Fibroblast of lung (primary cell): ENCODE measurements at regions not wholly inside any gene's neighbourhood (a gene's known extent, or its start where the extent isn't known, plus 50 kb on each side); places are given as distances from the start of the nearest gene placed in this dataset.

Source experiments
- DNase-seq, 2 donors: peaks; one replicate each; pipeline versions ENCODE4 v3.0.0 to v3.0.0-alpha.2; 2010; ENCODE audit warnings: low read depth in 2 of 2
- H2AFZ ChIP-seq: 2 replicates; pipeline ENCODE4 v1.5.1; 2012; ENCODE audit warnings: low read length, control low read depth, inconsistent platforms
- H3K27ac ChIP-seq: 2 replicates; pipeline ENCODE4 v1.5.1; 2011; ENCODE audit warnings: low read length, control low read depth; ENCODE audit not compliant: insufficient read depth
- H3K27me3 ChIP-seq: 2 replicates; pipeline ENCODE4 v1.5.1; 2011; ENCODE audit warnings: mild to moderate bottlenecking, low read length; ENCODE audit not compliant: control insufficient read depth, insufficient read depth
- H3K36me3 ChIP-seq: 2 replicates; pipeline ENCODE4 v1.5.1; 2011; ENCODE audit warnings: low read length; ENCODE audit not compliant: control insufficient read depth, insufficient read depth
- H3K4me1 ChIP-seq: 2 replicates; pipeline ENCODE4 v1.5.1; 2011; ENCODE audit warnings: low read length; ENCODE audit not compliant: control insufficient read depth, insufficient read depth; ENCODE audit errors: extremely low read depth
- H3K4me2 ChIP-seq: 2 replicates; pipeline ENCODE4 v1.5.1; 2011; ENCODE audit warnings: low read length, control low read depth; ENCODE audit not compliant: insufficient read depth; ENCODE audit errors: extremely low read depth
- H3K4me3 ChIP-seq, 4 experiments: fragments of 200-600 bp in 1 of 4; sonication (generic) in 1 of 4; replicated peaks in 1 of 4; 2 replicates each; pipeline ENCODE4 v1.5.1; 2011 to 2016; ENCODE audit warnings: low read length in 4 of 4, low read depth in 3 of 4, mild to moderate bottlenecking in 3 of 4, control low read depth in 2 of 4, inconsistent platforms in 1 of 4, mixed read lengths in 1 of 4; ENCODE audit not compliant: insufficient read depth in 1 of 4; ENCODE audit errors: control extremely low read depth in 1 of 4
- H3K79me2 ChIP-seq: 2 replicates; pipeline ENCODE4 v1.5.1; 2012; ENCODE audit warnings: mild to moderate bottlenecking, low read length, inconsistent platforms; ENCODE audit not compliant: control insufficient read depth, insufficient read depth
- H3K9ac ChIP-seq: 2 replicates; pipeline ENCODE4 v1.5.1; 2011; ENCODE audit warnings: mild to moderate bottlenecking, low read length, control low read depth; ENCODE audit not compliant: insufficient read depth
- H3K9me3 ChIP-seq: 2 replicates; pipeline ENCODE4 v1.5.1; 2012; ENCODE audit warnings: low read depth, low read length; ENCODE audit not compliant: control insufficient read depth, insufficient read depth
- H4K20me1 ChIP-seq: 2 replicates; pipeline ENCODE4 v1.5.1; 2011; ENCODE audit warnings: low read length; ENCODE audit not compliant: control insufficient read depth, insufficient read depth; ENCODE audit errors: extremely low read depth
- EZH2 ChIP-seq: IDR thresholded peaks from 2 replicates; pipeline ENCODE4 v1.5.1; 2012; ENCODE audit warnings: low read length, control low read depth, mild to moderate bottlenecking; ENCODE audit errors: missing control alignments
- TF ChIP-seq, protein P1 (sequence below), 2 donors: IDR thresholded peaks in 1 of 2; conservative IDR thresholded peaks in 1 of 2; 1 replicate in 1 of 2; 2 replicates in 1 of 2; pipeline ENCODE4 v1.5.1; 2011 to 2012; ENCODE audit warnings: low read length in 2 of 2, control low read depth in 1 of 2, inconsistent platforms in 1 of 2, low read depth in 1 of 2, mild to moderate bottlenecking in 1 of 2

DNA sequence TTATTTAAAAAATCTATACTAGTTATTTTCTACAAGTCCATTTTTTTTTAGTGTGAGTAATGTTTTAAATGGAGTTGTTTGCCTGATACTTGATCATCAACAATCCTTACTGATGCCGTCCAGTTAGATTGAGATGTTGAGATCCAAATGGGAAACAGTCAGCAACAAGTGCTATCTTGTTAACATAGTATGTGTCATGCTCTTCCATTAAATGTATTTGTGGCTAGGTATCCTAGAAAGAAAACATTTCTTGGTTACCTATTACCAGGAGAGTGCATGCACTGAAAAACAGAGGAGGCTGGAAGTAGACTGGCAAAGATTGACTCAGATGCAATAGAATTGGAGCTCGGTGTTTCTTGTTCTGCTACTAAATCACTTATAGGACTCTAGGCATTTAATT lies 123.4 kb upstream of the MAN2A1 start:
- no peak for TF ChIP-seq EZH2
- TF ChIP-seq, protein P1, sequence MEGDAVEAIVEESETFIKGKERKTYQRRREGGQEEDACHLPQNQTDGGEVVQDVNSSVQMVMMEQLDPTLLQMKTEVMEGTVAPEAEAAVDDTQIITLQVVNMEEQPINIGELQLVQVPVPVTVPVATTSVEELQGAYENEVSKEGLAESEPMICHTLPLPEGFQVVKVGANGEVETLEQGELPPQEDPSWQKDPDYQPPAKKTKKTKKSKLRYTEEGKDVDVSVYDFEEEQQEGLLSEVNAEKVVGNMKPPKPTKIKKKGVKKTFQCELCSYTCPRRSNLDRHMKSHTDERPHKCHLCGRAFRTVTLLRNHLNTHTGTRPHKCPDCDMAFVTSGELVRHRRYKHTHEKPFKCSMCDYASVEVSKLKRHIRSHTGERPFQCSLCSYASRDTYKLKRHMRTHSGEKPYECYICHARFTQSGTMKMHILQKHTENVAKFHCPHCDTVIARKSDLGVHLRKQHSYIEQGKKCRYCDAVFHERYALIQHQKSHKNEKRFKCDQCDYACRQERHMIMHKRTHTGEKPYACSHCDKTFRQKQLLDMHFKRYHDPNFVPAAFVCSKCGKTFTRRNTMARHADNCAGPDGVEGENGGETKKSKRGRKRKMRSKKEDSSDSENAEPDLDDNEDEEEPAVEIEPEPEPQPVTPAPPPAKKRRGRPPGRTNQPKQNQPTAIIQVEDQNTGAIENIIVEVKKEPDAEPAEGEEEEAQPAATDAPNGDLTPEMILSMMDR (conservative IDR thresholded peaks at IDR 0.05 in 1 of 2, IDR thresholded peaks at IDR 0.05 in 1 of 2; ENCODE audit: low read depth in 1 of 2, low read length in 2 of 2) = no peak
- DNase-seq = no peak
- no peaks in the 10 kb centered on the region for H3K4me1 ChIP-seq
- no peak overlapping the region for H3K9ac ChIP-seq
- no peak overlapping the region for H3K27ac ChIP-seq
- no peaks in the 10 kb centered on the region for H3K9me3 ChIP-seq
- no peaks in the 10 kb centered on the region for H3K27me3 ChIP-seq
- H3K36me3 ChIP-seq = no peaks in the 10 kb centered on the region
- no peaks in the 10 kb centered on the region for H3K79me2 ChIP-seq
- H3K4me2 ChIP-seq = no peak overlapping the region
- no peak overlapping the region for H3K4me3 ChIP-seq
- no peaks in the 10 kb centered on the region for H4K20me1 ChIP-seq
- no peak overlapping the region for H2AFZ ChIP-seq

DNA sequence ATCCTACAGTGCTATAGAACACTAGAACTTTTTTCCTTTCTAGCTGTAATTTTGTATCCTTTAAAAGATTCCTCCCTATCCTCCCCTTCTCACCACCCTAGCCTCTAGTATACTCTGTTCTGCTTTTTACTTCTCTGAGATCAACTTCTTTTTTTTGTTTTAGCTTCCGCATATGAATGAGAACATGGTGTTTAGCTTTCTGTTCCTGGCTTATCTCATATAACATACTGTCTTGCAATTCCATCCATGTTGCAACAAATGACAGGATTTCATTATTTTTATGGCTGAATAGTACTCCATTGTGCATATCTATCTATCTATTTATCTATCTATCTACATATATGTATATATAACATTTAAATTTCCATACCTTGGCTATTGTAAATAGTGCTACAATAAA lies 126.0 kb upstream of the MAN2A1 start:
- H3K9ac ChIP-seq = no peak overlapping the region
- no peaks in the 10 kb centered on the region for H3K27me3 ChIP-seq
- no peaks in the 10 kb centered on the region for H3K4me1 ChIP-seq
- H4K20me1 ChIP-seq = no peaks in the 10 kb centered on the region
- H3K27ac ChIP-seq = no peak overlapping the region
- TF ChIP-seq EZH2 = no peak
- TF ChIP-seq, protein P1 (conservative IDR thresholded peaks at IDR 0.05 in 1 of 2, IDR thresholded peaks at IDR 0.05 in 1 of 2; ENCODE audit: low read depth in 1 of 2, low read length in 2 of 2) = no peak
- H3K9me3 ChIP-seq = no peaks in the 10 kb centered on the region
- DNase-seq = no peak
- H3K4me3 ChIP-seq = no peak overlapping the region
- H2AFZ ChIP-seq = no peak overlapping the region
- no peaks in the 10 kb centered on the region for H3K79me2 ChIP-seq
- no peaks in the 10 kb centered on the region for H3K36me3 ChIP-seq
- H3K4me2 ChIP-seq = no peak overlapping the region

DNA sequence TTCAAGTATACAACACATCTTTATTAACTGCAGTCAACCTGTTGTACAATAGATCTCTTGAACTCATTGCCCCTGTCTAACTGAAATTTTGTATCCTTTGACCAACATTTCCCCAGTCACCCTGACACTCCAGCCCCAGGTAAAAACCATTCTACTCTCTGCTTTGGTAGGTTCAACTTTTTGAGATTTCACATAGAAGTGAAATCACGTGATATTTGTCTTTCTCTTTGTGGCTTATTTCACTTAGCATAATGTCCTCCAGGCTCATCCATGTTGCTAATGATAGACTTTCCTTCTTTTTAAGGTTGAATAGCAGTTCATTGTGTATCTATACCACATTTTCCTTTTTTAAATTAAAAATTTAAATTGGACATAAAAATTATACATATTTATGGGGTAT lies 126.5 kb upstream of the MAN2A1 start:
- Histone ChIP-seq H3K27ac (no peak overlapping the region), H3K4me1 (no peaks in the 10 kb centered on the region), H2AFZ (no peak overlapping the region), H3K36me3 (no peaks in the 10 kb centered on the region), H3K27me3 (no peaks in the 10 kb centered on the region), H3K9ac (no peak overlapping the region), H3K4me3 (no peak overlapping the region), H3K9me3 (no peaks in the 10 kb centered on the region), H4K20me1 (no peaks in the 10 kb centered on the region), H3K79me2 (no peaks in the 10 kb centered on the region), H3K4me2 (no peak overlapping the region)
- no peak for TF ChIP-seq EZH2
- TF ChIP-seq, protein P1 (conservative IDR thresholded peaks at IDR 0.05 in 1 of 2, IDR thresholded peaks at IDR 0.05 in 1 of 2; ENCODE audit: low read depth in 1 of 2, low read length in 2 of 2) = no peak
- DNase-seq = no peak
